Stimulated activated CD4-positive, alpha-beta T cell treated with anti-CD3 and anti-CD28 coated beads, Interleukin-12 subunit alpha, Interleukin-12 subunit beta, amount 100 ng/mL, for 24 hours (primary cell): ENCODE measurements at regions not wholly inside any gene's neighbourhood (a gene's known extent, or its start where the extent isn't known, plus 50 kb on each side); places are given as distances from the start of the nearest gene placed in this dataset.

Experiments used
- DNase-seq, 2 experiments: peaks; one replicate each; pipeline ENCODE4 v3.0.0-alpha.2; 2020; ENCODE audit warnings: low read depth in 2 of 2

DNA sequence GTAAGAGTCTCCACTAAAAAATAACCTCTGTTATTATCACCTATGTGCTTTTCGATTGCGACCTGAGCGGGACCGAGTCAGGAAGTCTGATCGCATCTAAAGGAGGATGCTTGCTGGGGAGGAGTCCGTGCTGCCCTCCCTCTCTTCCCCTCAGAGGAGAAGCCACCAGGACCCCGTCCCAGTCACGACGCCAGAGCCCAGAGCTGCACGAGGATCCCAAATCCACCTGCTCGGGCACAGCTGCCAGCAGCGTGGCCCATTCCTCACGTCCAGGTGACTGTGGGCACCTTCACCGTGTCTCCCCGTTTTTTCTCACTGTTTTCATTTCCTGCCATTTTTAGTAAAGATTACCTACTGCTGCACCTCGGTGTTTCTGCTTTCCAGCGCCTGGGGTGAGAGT lies 390.3 kb downstream of the BRD1 start:
- no peak for DNase-seq

DNA sequence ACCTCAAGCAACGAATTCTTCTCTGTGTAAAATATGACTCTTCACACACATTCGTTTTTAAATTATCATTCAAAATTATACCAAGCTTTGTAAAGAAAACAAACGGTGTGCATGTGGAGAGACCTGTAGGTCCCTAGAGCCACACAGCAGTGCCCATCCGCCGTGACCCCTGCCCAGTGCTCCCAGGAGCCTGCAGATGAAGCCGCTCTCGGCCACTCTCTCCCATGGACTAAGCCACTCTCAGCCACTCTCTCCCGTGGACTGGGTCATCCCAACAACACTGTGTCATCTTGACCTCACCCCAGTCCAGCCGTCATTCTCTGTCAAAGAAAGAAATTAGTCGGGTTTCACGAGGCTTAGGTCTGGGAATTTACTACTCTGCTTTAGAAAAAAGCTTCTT lies 391.6 kb downstream of the BRD1 start:
- DNase-seq, result no peak

DNA sequence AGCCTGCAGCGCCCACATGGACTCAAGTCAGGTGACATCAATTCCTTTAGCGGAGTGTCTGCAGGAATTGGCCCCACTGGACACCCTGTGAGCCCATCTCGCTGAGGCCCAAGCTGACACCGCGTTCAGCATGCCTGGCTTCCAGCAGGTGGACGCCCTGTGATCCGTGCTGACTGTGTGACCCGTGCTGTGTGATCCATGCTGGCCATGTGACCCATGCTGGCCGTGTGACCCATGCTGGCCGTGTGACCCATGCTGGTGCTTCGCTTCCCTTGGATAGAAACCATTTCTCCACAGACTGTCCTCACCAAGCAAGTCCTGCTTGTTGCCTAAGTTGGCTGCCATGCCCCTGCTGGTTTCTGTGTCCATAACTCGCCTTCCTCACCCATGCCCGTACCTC lies 392.1 kb downstream of the BRD1 start:
- no peak for DNase-seq

DNA sequence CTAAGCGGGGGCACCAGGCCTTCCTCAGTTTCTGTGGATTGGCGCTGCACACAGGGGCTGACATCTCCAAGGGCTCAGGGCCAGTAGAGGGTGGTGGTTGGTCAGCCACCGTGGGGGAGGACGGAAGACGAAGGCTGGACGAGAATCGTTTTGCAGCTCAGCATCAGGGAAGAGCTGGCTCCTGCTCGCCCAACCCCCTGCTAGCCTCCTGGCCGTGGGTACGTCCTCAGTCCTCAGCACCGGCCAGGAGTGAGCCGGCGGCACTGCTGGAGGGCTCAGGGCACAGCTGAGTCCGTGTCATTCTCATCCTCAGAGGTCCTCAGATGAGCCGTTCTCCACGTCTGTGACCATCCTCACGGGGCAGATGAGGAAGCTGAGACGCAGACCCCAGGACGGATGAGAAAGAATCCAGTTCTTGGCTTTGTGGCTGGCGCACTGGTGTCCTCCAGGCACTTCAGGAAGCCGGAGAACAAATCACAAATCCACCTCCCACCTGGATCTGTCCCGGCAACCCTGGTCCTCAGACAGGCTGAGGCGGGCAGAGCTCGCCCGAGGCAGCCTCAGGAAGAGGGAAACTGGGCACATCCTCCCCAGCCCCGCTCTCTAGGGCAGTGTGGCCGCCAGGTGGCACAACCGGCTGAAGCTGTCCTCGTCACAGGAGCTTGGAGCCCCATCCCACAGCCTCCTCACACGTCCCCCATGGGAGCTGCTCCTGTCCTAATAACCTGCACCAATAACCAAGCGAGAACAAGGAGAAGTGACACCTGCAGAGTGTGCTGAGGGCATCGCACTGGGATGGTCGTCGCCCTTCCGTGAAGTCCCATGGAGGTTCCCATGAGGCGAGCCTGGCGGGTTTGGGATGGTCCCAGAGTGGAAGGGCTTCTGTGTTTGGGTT lies 393.7 kb downstream of the BRD1 start:
- DNase-seq, result no peak

DNA sequence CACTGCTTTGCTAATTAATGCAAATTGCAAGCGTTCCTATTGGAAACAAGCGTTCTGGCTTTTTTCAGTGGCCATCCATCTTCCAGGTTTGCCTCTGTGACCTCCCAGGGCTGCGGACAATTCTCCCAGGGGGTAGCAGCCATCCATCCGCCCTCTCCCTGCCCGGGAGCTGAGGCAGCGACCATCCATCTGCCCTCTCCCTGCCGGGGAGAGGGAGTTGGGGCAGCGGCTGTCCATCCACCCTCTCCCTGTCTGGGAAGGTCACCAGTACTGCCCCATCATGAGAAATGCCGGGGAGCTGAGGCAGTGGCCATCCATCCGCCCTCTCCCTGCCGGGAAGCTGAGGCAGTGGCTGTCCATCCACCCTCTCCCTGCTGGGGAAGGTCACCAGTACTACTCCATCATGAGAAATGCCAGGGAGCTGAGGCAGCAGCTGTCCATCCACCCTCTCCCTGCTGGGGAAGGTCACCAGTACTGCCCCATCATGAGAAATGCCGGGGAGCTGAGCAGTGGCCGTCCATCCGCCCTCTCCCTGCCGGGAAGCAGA lies 394.7 kb downstream of the BRD1 start:
- DNase-seq, result no peak

DNA sequence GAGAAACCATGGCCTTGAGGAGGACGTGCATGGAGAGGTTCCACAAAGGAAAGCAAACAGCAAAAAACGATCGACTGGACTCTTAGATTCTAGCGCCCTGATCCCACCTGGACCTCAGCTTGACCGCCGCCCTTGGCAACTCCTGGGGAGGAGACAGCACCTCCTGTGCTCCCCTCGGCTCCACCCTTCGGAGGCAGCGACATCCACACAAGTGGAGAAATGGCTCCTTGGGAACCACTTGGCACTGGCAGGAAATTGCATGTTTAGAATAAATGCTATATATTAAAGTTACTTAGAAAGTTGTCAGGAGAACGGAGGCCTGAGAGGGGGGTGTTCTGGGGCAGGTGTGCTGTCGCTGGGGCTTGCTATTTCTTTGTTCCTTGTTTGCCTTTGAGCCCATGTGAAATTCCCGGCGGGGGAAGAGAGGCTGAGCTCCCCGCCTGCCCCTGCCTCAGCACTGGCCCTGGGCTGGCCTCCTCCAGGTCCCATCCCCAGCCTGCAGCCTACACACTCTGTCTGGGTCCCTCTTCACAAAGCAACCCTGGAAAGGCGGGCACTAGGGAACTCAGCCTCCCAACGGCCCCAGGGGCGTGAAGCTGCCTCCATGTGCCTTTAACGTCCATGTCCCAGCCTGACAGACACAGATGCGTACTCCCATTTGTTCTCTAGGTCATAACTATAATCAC lies 395.3 kb downstream of the BRD1 start:
- DNase-seq, result no peak

DNA sequence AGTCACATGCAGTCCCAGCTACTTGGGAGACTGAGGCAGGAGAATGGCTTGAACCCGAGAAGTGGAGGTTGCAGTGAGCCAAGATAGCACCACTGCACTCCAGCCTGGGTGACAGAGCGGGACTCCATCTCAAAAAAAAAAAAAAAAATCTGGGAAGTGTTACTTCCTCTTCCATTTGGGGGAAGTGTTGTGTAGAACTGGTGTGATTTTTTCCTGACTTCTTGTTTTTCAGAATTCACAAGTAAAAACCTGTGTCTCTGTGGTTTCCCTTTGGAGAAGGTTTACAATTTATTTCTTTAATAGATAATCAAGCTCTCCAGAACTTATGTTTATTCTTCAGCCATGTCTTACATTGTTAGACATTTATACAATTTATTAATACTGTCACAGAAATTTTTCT lies 396.1 kb downstream of the BRD1 start:
- no peak for DNase-seq

DNA sequence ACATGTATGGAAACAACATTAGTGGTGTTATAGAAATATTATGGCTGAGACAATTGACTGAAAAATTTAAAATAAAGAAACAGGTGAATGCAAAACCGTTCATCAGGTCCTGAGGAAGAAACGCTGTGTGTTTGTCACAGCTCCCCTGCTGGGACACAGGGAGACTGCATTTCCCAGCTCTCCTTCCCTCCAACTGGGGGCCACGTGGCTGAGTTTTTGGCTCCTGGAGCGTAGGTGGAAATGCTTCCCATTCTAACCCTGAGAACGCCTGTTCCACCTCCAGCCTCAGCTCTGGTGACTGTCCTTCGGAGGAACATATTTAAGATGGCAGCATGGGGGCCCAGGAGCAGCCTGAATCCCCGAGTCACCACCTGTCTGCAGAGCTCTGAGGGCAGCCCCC lies 398.6 kb downstream of the BRD1 start:
- no peak for DNase-seq

DNA sequence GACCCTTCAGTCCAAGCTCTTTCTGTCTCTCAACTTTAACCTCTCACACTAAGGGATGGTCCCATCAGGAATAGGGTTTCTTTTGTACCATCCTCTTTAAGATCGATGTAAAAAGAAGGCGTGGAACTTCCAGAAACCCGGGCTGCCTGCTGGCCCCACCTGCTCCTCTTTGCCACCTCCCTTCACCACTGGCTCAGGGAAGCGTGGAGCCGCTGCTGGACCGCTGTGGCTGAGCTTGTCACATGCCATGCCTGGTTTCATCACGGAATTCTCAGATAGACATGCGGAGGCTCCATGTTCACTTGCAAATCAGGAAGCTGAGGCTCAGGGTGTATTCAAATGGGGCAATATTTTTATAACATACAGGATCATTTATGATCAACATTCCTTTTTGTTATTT lies 399.7 kb downstream of the BRD1 start:
- no peak for DNase-seq

DNA sequence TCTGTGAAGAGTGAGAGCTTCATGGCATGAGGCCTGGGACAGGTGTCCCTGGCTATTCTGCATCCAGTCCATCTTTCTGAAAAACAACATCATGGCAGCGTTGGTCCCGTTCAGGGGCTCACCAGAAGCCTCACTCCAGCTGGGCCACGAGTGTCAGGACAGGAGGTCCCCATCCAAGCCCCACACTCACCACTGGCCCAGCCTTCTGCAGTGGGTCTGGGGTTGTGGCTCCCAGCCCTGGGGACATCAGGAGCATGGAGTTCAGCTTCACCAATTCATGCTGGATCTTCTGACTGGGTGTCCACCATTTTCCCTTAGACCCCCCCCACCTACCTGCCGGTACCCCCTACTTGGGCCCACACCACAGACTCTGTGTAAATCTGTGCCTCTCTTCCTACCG lies 400.3 kb downstream of the BRD1 start:
- DNase-seq, result no peak

DNA sequence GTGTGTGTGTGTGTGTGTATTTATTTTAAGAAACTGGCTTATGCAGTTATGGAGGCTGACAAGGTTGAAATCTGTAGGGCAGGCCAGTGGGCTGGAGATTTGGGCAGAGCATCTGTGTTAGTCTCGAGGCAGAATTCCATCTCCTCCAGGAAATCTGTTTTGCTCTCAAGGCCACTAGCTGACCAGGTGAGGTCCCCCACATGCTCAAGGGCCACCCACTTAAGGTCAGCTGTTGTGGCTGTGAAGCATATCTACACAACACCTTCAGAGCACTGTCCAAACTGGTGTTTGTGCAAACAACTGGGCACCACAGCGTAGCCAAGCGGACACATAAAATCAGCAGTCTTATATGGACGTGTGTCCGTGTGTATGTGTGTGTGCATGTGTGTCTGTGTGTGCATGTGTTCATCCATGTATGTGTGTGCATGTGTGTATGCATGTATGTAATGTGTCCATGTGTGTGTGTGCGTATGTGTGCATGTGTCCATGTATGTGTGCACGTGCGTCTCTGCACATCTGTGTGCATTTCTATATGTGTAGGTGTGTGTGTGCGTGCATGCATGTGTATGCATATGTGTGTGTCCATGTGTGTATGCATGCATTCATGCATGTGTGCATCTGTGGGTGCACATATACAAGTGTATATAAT lies 400.9 kb downstream of the BRD1 start:
- no peak for DNase-seq

DNA sequence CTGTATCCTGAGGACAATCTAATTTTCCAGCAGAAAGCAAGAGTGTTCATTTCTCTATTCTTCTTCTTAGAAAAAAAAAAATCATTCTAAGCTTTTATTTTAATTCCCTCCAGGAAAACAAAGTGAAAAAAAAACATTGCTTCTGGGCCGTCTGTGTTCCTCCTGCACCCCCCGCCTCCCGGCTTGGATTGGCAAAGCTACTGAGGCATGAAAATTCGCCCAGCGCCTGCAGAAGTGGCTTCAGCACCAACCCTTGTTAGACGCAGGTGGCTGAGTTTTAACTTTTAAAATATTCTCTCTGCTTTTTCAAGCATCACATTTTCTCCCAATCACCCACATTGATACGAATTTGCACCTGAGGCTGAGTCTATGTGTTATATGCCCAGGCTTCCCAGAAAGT lies 401.6 kb downstream of the BRD1 start:
- no peak for DNase-seq

DNA sequence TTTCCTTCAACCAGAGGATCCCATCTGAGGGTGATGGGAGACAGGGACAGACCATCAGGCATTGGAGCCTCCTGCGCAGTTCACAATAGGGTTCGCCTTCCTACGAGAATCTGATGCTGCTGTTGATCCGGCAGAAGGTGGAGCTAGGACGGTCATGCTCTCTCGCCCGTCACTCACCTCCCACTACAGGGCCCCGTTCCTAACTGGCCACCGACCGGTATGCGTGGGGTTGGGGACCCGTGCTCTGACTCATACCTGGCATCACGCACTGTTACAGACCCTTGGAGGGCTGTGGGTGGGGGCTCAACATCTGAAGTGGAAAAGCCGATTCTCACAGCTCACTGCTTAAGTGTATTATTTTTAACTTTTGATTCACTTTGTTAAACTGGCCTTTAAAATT lies 402.3 kb downstream of the BRD1 start:
- DNase-seq, result no peak

DNA sequence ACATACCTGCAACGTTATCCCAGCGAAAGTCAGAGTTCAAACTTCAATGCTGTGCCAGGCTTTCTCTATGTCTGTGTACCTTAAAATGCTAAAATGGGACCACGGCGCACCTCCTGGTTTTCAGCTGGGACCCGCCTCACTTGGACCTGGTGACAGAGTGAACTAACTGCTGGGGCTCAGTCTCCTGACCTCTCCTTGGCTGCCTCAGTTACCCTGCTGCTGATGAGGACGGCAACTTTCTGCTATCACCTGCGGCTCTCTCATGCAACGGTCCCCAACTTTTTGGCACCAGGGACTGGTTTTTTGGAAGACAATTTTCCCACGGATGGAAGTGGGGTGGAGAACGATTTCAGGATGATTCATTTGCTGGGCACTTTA lies 402.8 kb downstream of the BRD1 start:
- DNase-seq, result no peak

DNA sequence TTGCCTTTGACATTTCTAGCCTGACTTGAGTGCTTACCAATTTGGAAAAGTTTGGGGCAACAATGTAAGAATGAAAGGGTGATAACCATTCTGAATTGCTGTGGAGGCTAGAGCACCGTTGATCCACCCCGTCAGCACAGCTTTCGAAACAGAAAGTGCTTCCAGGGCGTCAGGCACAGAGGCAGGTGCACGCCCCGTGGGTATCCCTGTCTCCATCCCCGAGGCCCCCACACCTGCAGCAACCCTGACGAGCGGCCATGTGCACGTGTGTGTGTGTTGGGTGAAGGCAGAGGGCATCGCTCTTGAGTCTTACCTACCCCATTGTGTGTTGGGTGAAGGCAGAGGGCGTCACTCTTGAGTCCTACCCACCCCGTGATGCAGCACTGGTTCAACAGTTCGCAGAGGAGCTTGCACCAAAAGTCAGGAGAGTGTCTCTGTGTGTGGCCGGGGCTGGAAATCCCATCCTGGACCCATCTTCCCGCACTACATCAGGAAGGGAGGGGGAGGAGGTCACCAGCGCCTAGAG lies 404.5 kb downstream of the BRD1 start:
- DNase-seq, result no peak

DNA sequence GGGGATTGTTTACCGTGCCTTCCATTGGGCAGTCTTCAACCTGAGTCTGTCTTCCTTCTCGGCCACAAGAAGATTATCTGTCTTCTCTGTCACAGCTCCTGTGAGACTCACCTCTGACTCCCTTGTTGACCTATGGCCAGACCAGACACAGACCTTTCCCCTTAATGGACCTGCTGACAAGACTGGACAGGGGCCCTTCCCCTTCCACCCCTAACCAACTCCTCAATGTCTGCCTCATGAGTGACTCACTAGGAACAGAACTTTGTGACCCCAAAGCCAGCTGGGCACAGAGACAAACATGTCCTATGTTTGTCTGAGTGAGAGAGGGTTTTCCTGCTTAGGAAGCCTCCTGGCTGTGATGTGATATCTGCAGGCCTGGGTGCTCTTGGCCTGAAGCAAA lies 405.0 kb downstream of the BRD1 start:
- DNase-seq, result no peak

DNA sequence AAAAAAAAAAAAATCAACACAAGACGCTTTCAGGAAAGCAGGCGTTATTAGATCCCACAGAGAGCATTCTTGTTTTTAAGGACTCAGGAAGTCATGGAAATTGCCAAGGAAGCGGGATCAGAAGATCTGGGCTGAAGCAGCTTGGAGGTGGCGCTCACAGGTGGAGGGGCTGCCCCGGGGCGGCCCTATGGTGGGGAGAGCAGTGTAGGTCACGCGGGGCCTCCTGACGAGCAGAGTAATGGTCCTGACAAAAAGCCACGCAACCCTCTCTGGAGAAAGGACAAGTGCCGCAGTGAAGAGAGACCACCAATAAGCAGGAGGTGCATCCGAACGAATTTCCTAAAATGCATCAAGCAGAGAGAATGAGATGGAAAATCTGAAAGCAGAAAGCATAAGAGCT lies 407.0 kb downstream of the BRD1 start:
- DNase-seq, result no peak

DNA sequence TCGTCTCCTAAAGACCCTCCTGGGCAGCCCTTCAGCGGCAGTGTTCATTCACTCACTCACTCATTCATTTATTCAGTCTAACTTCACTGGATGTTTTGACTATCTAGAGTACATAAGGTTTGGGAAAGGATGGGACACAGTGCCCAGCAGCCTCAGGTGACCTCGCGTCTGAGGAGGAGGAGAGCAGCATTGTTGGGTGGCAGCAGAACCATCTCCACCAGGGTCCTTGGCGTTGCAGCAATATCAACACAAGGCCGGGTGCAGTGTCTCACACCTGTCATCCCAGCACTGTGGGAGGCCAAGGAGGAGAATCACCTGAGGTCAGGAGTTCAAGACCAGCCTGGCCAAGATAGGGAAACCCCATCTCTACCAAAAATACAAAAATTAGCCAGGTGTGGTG lies 408.0 kb downstream of the BRD1 start:
- no peak for DNase-seq

DNA sequence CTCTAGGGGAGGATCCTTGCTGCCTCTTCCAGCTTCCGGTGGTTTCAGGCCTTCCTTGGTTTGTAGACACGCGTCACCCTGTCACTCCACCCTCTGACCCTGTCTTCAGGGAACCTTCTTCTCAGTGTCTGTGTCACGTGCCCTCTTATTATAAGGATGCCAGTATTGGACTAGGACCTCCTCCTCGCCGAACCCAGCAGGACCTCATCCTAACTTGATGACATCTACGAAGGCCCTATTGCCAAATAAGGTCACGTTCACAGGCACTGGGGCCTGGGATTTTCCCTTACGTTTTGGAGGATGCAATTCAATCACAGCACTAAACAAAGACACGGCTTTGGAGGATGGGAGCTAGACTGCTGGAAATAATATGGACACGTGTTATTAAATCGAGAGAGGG lies 408.7 kb downstream of the BRD1 start:
- no peak for DNase-seq

DNA sequence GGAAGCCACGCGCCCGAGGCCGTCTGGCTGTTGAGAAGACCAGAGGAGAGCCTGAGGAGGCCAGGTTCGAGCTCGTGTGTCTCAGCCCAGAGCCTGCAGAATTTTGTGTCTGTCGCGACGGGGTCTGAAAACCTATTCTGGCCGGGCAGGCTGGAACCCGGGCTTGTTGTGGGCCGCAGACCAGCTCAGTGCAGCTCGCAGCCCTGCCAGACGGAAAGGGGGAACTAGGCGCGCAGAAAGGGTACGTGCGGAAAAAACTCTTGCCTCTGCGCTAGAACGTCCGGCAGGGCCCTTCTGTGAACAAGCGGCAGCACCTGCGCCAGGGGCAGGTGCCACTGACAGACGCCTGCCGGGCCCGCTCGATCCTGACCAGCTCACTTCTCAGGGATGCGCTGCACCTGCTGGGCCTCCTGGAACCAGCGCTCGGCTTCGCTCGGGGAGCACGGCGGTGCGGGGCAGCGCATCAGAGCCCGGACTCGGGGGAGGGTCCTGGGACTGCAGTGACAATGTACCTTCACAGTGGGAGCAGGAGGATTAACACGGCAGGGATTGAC lies 409.3 kb downstream of the BRD1 start:
- DNase-seq, result no peak

DNA sequence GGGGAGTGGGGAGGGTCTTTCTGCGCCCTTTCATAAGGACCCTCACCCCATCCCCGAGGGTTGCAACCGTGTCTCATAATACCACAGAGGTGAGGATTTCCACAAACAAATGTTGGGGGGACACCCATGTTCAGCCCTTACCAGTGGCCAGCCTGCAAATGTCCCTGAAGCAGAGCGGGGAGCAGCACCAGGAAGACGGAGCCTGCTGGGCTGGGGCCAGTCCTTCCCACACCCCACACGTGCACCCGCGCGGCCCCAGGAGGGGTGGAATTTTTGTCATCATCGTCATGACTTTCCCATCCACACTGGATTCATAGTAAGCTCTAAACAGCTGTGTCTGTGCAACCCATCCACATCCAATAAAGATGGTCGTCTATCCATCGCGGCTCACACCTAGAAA lies 409.8 kb downstream of the BRD1 start:
- no peak for DNase-seq

DNA sequence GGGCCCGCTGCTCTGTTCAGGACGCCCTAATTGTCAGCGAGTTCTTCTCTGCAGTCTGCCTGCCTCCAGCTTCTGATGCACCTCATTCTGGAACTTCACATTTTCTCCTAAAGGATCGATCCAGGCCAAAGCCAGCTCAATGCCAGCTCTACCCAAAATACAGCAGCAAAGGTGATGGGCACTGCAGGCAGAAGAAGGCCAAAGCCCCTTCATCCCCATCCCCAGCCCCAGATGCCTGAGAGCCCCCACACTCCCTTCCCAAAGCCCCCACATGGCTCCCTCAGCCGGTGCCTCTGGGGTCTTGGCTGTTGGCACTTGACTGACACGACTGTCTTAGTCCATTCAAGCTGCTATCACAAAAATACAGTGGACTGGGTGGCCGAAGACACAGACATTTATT lies 410.3 kb downstream of the BRD1 start:
- no peak for DNase-seq
